SHP77 (cell line): ENCODE measurements at regions not wholly inside any gene's neighbourhood (a gene's known extent, or its start where the extent isn't known, plus 50 kb on each side); places are given as distances from the start of the nearest gene placed in this dataset.

ENCODE experiments used
- DNase-seq, 2 experiments: peaks; one replicate each; lab custom pipeline; 2025; lab: John Stamatoyannopoulos, UW

- DNase-seq: no peak
Observed at GRCh38 chr17:73694491-73694890, 50.2 kb upstream of the SDK2 start.

GRCh38 chr17:73695035-73695738, 50.9 kb upstream of the SDK2 start:
- no peak for DNase-seq

- DNase-seq: no peak
Observed at GRCh38 chr17:73696251-73696650, 52.0 kb upstream of the SDK2 start.

- peak; percentile 91 to 95 for DNase-seq
Observed at GRCh38 chr17:73697872-73698271, 53.6 kb upstream of the SDK2 start.

GRCh38 chr17:73698966-73699365, 54.7 kb upstream of the SDK2 start:
- DNase-seq: no peak

GRCh38 chr17:73701701-73702100, 57.5 kb upstream of the SDK2 start:
- no peak for DNase-seq

GRCh38 chr17:73703192-73703591, 58.9 kb upstream of the SDK2 start:
- DNase-seq: no peak

- DNase-seq: no peak
Observed at GRCh38 chr17:73703917-73704316, 59.7 kb upstream of the SDK2 start.

- peak; percentile 79 to 85 for DNase-seq
Observed at GRCh38 chr17:73705594-73705993, 61.3 kb upstream of the SDK2 start.

GRCh38 chr17:73706428-73706827, 62.2 kb upstream of the SDK2 start:
- DNase-seq: peak in 1 of 2 experiments; percentile 30

- peak; percentile 42 to 60 for DNase-seq
Observed at GRCh38 chr17:73706858-73707257, 62.6 kb upstream of the SDK2 start.

- no peak for DNase-seq
Observed at GRCh38 chr17:73707358-73707757, 63.1 kb upstream of the SDK2 start.

GRCh38 chr17:73710095-73710592, 65.9 kb upstream of the SDK2 start:
- peak; percentile 66 to 79 for DNase-seq

GRCh38 chr17:73711184-73711583, 66.9 kb upstream of the SDK2 start:
- no peak for DNase-seq

- DNase-seq: peak in 1 of 2 experiments; percentile 38
Observed at GRCh38 chr17:73711916-73712315, 67.7 kb upstream of the SDK2 start.

- no peak for DNase-seq
Observed at GRCh38 chr17:73713136-73713535, 68.9 kb upstream of the SDK2 start.

GRCh38 chr17:73715769-73716168, 71.5 kb upstream of the SDK2 start:
- DNase-seq: no peak

GRCh38 chr17:73717690-73718089, 73.4 kb upstream of the SDK2 start:
- DNase-seq: no peak

GRCh38 chr17:73718362-73718761, 74.1 kb upstream of the SDK2 start:
- DNase-seq: no peak

- peak in 1 of 2 experiments; percentile 36 for DNase-seq
Observed at GRCh38 chr17:73718912-73719311, 74.7 kb upstream of the SDK2 start.

GRCh38 chr17:73719588-73720071, 75.4 kb upstream of the SDK2 start:
- peak; percentile 89 to 90 for DNase-seq

GRCh38 chr17:73720187-73720834, 76.1 kb upstream of the SDK2 start:
- DNase-seq: peak in 1 of 2 experiments; percentile 49

- DNase-seq: peak; percentile 37 to 61
Observed at GRCh38 chr17:73722165-73722564, 77.9 kb upstream of the SDK2 start.
